GM19455 (cell line): ENCODE measurements at regions not wholly inside any gene's neighbourhood (a gene's known extent, or its start where the extent isn't known, plus 50 kb on each side); places are given as distances from the start of the nearest gene placed in this dataset.
A peak's percentile ranks its signal among the peaks of the same experiment; 100 is the strongest.
"Not testable (repeated sequence)": the region's sequence is repeated elsewhere in the genome, so short reads cannot be mapped to it uniquely, and the experiment has no call there.

ENCODE experiments used
- ATAC-seq: cut with Tn5 transposase; IDR thresholded peaks from one replicate; pipeline ENCODE4 v1.9.1; 2021; ENCODE audit not compliant: unreplicated experiment

- ATAC-seq, result no peak
Observed at GRCh38 chr18:62629031-62629430, 86.3 kb upstream of the PHLPP1 start.

GRCh38 chr18:62631173-62631572, 84.2 kb upstream of the PHLPP1 start:
- ATAC-seq, result no peak

GRCh38 chr18:62632788-62633455, 82.4 kb upstream of the PHLPP1 start:
- no peak for ATAC-seq

- no peak for ATAC-seq
Observed at GRCh38 chr18:62634458-62634857, 80.9 kb upstream of the PHLPP1 start.

GRCh38 chr18:62634979-62635630, 80.2 kb upstream of the PHLPP1 start:
- ATAC-seq, result no peak

- no peak for ATAC-seq
Observed at GRCh38 chr18:62637403-62637802, 77.9 kb upstream of the PHLPP1 start.

GRCh38 chr18:62637807-62638687, 77.3 kb upstream of the PHLPP1 start:
- ATAC-seq, result peak; percentile 80

GRCh38 chr18:62643181-62643580, 72.2 kb upstream of the PHLPP1 start:
- no peak for ATAC-seq

GRCh38 chr18:62644773-62645172, 70.6 kb upstream of the PHLPP1 start:
- ATAC-seq, result no peak

GRCh38 chr18:62647179-62647578, 68.2 kb upstream of the PHLPP1 start:
- no peak for ATAC-seq

GRCh38 chr18:62648045-62648678, 67.2 kb upstream of the PHLPP1 start:
- no peak for ATAC-seq

- ATAC-seq, result no peak
Observed at GRCh38 chr18:62651276-62652056, 63.9 kb upstream of the PHLPP1 start.

GRCh38 chr18:62652057-62652629, 63.2 kb upstream of the PHLPP1 start:
- ATAC-seq, result not testable (repeated sequence)

- ATAC-seq, result no peak
Observed at GRCh38 chr18:62655520-62656219, 59.7 kb upstream of the PHLPP1 start.

GRCh38 chr18:62658028-62658427, 57.3 kb upstream of the PHLPP1 start:
- no peak for ATAC-seq

GRCh38 chr18:62659698-62660097, 55.6 kb upstream of the PHLPP1 start:
- ATAC-seq, result no peak

GRCh38 chr18:62660691-62661090, 54.6 kb upstream of the PHLPP1 start:
- no peak for ATAC-seq

GRCh38 chr18:62663731-62664336, 51.5 kb upstream of the PHLPP1 start:
- peak; percentile 89 for ATAC-seq

- ATAC-seq, result no peak
Observed at GRCh38 chr18:62664414-62664813, 50.9 kb upstream of the PHLPP1 start.
